ENCODE measurements at regions not wholly inside any gene's neighbourhood (a gene's known extent, or its start where the extent isn't known, plus 50 kb on each side); places are given as distances from the start of the nearest gene placed in this dataset.

DNA sequence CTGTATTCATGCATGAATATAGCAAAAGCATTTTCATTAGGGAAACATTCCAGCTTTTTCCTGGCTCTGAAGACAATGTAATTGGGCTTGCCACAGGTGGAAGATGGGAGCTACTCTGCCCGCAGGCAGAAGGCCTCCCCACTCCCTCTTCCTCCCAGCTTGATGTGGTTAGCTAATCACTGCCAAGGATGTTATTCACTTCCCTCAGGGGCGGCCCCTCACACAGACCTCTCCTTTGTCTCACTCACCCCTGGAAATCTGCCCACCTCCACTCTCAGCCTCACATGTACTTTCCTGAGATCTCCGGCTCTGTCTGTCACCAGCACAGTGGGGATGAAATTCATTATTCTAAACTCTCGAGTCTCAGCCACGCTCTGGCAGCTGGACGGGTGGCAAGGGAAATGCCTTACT is 100.7 kb downstream of the ANKRD60 start:
- peak in 1 of 2 experiments; percentile 32 for DNase-seq (ENCODE audit: low read depth in 1 of 2, low spot score in 2 of 2)
- ChIA-PET POLR2A (ENCODE audit: partially characterized antibody) (interaction anchor here (0.7 kb wide), 1 partner anchor 63 kb away, joined by 3 read pairs; no protein-coding TSS in a partner anchor), CTCF (ENCODE audit: partially characterized antibody) (interaction anchor here (0.6 to 4.3 kb wide), 7 partner anchors 10 to 544 kb away, joined by 3 to 13 read pairs (median 4); no protein-coding TSS in a partner anchor)
- Histone ChIP-seq H3K4ac (replicated peaks; ENCODE audit: insufficient read length, low read depth, low read length) (no peak overlapping the region), H2BK15ac (ENCODE audit: low read length) (no peak overlapping the region), H2BK20ac (ENCODE audit: low read length) (no peak overlapping the region), H4K91ac (replicated peaks; ENCODE audit: insufficient read length, low read length) (no peak overlapping the region), H3K9me3 (ENCODE audit: insufficient read depth in 2 of 2, low read depth in 1 of 2, low read length in 1 of 2) (no peaks in the 10 kb centered on the region), H3K23me2 (ENCODE audit: low read depth, low read length) (no peaks in the 10 kb centered on the region), H2AFZ (ENCODE audit: low read length) (no peak overlapping the region), H2BK5ac (ENCODE audit: low read depth, low read length) (no peak overlapping the region), H3K79me1 (ENCODE audit: low read depth, low read length) (no peaks in the 10 kb centered on the region), H2BK120ac (replicated peaks; ENCODE audit: low read depth, low read length) (no peak overlapping the region), H3K18ac (ENCODE audit: extremely low read depth, low read length) (no peak overlapping the region), H3K79me2 (ENCODE audit: control insufficient read depth in 1 of 2, insufficient read depth in 2 of 2, low read length in 2 of 2) (no peaks in the 10 kb centered on the region), H2BK12ac (ENCODE audit: low read depth, low read length) (no peak overlapping the region), H3K56ac (replicated peaks; ENCODE audit: insufficient read length, low read depth, low read length) (no peak overlapping the region), H3K27ac (ENCODE audit: low read depth, low read length) (no peak overlapping the region), H2AK5ac (ENCODE audit: low read depth, low read length) (no peak overlapping the region), H3K9ac (replicated peaks in 1 of 4; ENCODE audit: extremely low read depth in 1 of 4, low read depth in 3 of 4, low read length in 3 of 4) (no peak overlapping the region), H3K4me2 (ENCODE audit: insufficient read depth in 1 of 2, low read depth in 2 of 2, low read length in 2 of 2) (no peak overlapping the region), H3K36me3 (ENCODE audit: control insufficient read depth in 2 of 4, insufficient read depth in 4 of 4, low read length in 3 of 4) (no peaks in the 10 kb centered on the region), H3K4me3 (ENCODE audit: extremely low read depth in 1 of 4, insufficient read depth in 2 of 4, low read depth in 3 of 4, low read length in 4 of 4) (no peak overlapping the region), H4K20me1 (replicated peaks in 1 of 2; ENCODE audit: control insufficient read depth in 1 of 2, insufficient read depth in 2 of 2, low read length in 2 of 2) (no peaks in the 10 kb centered on the region), H4K8ac (ENCODE audit: extremely low read depth, insufficient read depth, low read length) (no peak overlapping the region), H3K14ac (ENCODE audit: insufficient read length) (no peak overlapping the region), H3K27me3 (replicated peaks in 1 of 4; ENCODE audit: control insufficient read depth in 3 of 4, extremely low read depth in 1 of 4, insufficient read depth in 3 of 4, low read length in 3 of 4) (no peaks in the 10 kb centered on the region; a peak in 1 of 7 replicates), H3K4me1 (replicated peaks in 1 of 4; ENCODE audit: control insufficient read depth in 3 of 4, insufficient read depth in 4 of 4, low read length in 3 of 4) (peaks cover 4 to 9% (median 5%) of the 10 kb centered on the region in 4 experiments; a peak in 4 of 7 replicates), H4K5ac (ENCODE audit: insufficient read length, low read depth, low read length) (no peak overlapping the region), H3K23ac (ENCODE audit: insufficient read length) (no peak overlapping the region)
- no peak for FAIRE-seq
- 95% methylated on average over 6 of the region's 6 CpGs; no CpG with 5 or more reads in 1 of the 2 experiments for whole genome bisulfite sequencing, 2 experiments (ENCODE audit: extremely low coverage in 1 of 2, insufficient coverage in 1 of 2, insufficient read length in 1 of 2, insufficient replicate concordance in 2 of 2, low coverage in 1 of 2, low lambda C conversion rate in 2 of 2, missing lambda C conversion rate in 1 of 2)
- TF ChIP-seq TBP (IDR thresholded peaks at IDR 0.05; ENCODE audit: low read depth, low read length) (no peak), EZH2 (IDR thresholded peaks at IDR 0.05; ENCODE audit: low read depth, low read length, severe bottlenecking) (no peak), SP2 (IDR thresholded peaks at IDR 0.05; ENCODE audit: low read length) (no peak), MAFK (IDR thresholded peaks at IDR 0.05; ENCODE audit: low read depth, low read length) (no peak), RNF2 (IDR thresholded peaks at IDR 0.05; ENCODE audit: borderline replicate concordance, low read depth, low read length, missing control alignments, poor library complexity, severe bottlenecking) (no peak)
- TF ChIP-seq, protein P1, sequence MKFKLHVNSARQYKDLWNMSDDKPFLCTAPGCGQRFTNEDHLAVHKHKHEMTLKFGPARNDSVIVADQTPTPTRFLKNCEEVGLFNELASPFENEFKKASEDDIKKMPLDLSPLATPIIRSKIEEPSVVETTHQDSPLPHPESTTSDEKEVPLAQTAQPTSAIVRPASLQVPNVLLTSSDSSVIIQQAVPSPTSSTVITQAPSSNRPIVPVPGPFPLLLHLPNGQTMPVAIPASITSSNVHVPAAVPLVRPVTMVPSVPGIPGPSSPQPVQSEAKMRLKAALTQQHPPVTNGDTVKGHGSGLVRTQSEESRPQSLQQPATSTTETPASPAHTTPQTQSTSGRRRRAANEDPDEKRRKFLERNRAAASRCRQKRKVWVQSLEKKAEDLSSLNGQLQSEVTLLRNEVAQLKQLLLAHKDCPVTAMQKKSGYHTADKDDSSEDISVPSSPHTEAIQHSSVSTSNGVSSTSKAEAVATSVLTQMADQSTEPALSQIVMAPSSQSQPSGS (IDR thresholded peaks at IDR 0.05; ENCODE audit: low read length), result no peak

Measured in H1 (cell line).